CD4-positive, alpha-beta memory T cell (primary cell): ENCODE measurements at regions not wholly inside any gene's neighbourhood (a gene's known extent, or its start where the extent isn't known, plus 50 kb on each side); places are given as distances from the start of the nearest gene placed in this dataset.

Experiments used
- CTCF ChIA-PET: fragments of 350-600 bp; sonication (Branson Sonifier 250); formaldehyde crosslinking; loops from one replicate; lab custom pipeline; 2021; ENCODE audit warnings: inconsistent platforms; ENCODE audit not compliant: partially characterized antibody; lab: Charles Lee
- POLR2A ChIA-PET: fragments of 350-600 bp; sonication (Branson Sonifier 250); formaldehyde crosslinking; loops from one replicate; lab custom pipeline; 2021; ENCODE audit not compliant: partially characterized antibody; lab: Charles Lee
- DNase-seq, 5 donors: peaks; one replicate each; pipeline versions ENCODE4 v3.0.0 to v3.0.0-alpha.2; 2020 to 2022; ENCODE audit warnings: mixed read lengths in 1 of 5
- H3K27ac ChIP-seq: one replicate; pipeline ENCODE4 v1.7.0; 2013; ENCODE audit warnings: low read depth, low read length
- H3K27me3 ChIP-seq: 2 replicates; pipeline ENCODE4 v1.7.0; 2013; ENCODE audit warnings: mild to moderate bottlenecking, low read length, moderate library complexity; ENCODE audit not compliant: insufficient read depth
- H3K36me3 ChIP-seq: 2 replicates; pipeline ENCODE4 v1.7.0; 2013; ENCODE audit warnings: mild to moderate bottlenecking, low read length, moderate library complexity; ENCODE audit not compliant: insufficient read depth
- H3K4me1 ChIP-seq: 2 replicates; pipeline ENCODE4 v1.7.0; 2013; ENCODE audit warnings: mild to moderate bottlenecking, low read length, moderate library complexity; ENCODE audit not compliant: insufficient read depth
- H3K4me3 ChIP-seq, 2 donors: one replicate each; pipeline ENCODE4 v1.7.0; 2013; ENCODE audit warnings: low read length in 2 of 2, mild to moderate bottlenecking in 1 of 2
- H3K9me3 ChIP-seq, 2 donors: one replicate each; pipeline ENCODE4 v1.7.0; 2013; ENCODE audit warnings: low read length in 2 of 2, control low read depth in 1 of 2; ENCODE audit not compliant: control insufficient read depth in 1 of 2
- H3K27ac Mint-ChIP-seq, 7 donors: one replicate each; pipeline ENCODE4 v1.8.0; 2020 to 2021; ENCODE audit warnings: mixed read lengths in 7 of 7, mild to moderate bottlenecking in 6 of 7, inconsistent platforms in 3 of 7, moderate library complexity in 3 of 7
- H3K27me3 Mint-ChIP-seq, 2 donors: one replicate each; pipeline ENCODE4 v1.8.0; 2020 to 2021; ENCODE audit warnings: mixed read lengths in 2 of 2
- H3K36me3 Mint-ChIP-seq, 2 donors: one replicate each; pipeline ENCODE4 v1.8.0; 2020 to 2021; ENCODE audit warnings: mixed read lengths in 2 of 2, inconsistent platforms in 1 of 2, mild to moderate bottlenecking in 1 of 2
- H3K4me1 Mint-ChIP-seq, 4 donors: one replicate each; pipeline ENCODE4 v1.8.0; 2020 to 2021; ENCODE audit warnings: mixed read lengths in 4 of 4, mild to moderate bottlenecking in 1 of 4
- H3K4me3 Mint-ChIP-seq, 8 donors: one replicate each; pipeline ENCODE4 v1.8.0; 2020 to 2021; ENCODE audit warnings: mixed read lengths in 8 of 8, mild to moderate bottlenecking in 7 of 8, moderate library complexity in 6 of 8, inconsistent platforms in 3 of 8
- H3K9me3 Mint-ChIP-seq, 8 donors: one replicate each; pipeline ENCODE4 v1.8.0; 2020 to 2021; ENCODE audit warnings: mixed read lengths in 8 of 8, mild to moderate bottlenecking in 5 of 8, inconsistent platforms in 3 of 8, moderate library complexity in 1 of 8
- intact Hi-C: fragments of 100-400 bp; cut with micrococcal nuclease; formaldehyde crosslinking; loops from one replicate; pipeline ENCODE4 v1.15.1; 2023

DNA sequence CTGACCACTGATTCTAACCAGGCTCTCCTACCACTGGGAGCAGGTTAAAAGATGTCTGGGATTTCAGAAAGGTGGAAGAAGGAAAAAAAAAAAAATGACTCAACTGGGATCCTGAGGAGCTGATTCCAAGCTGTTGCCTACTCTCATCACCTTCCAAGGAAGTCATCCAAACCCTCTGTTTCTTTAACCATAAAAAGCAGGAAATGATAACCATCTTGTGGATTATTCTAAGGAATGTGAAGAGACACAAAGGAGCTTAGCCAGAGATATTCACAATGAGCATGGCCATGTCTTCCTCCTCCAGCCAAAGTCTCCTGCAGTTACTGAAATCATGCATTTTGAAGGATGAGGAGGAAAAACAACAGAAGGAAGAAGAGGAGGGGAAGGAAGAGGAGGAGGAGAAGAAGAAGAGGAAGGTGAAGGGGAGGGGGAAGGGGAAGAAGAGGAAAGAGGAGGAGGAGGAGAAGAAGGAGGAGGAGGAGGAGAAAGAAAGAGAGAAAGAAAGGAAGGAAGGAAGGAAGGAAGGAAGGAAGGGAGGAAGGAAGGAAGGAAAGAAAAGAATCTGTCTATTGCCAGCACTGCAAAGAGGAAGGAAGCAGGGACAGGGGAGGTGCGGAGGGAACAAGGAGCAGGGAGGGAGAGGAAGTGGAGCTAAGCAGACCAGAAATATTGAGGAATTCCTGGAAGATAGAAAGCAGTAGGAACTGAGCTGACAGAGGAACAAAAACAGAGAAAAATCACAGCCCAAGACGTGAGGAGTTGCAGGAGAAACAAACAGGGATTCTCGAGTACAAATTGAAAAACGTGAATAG is 229.2 kb downstream of the UACA start:
- H3K9me3 ChIP-seq = no peaks in the 10 kb centered on the region
- Mint-ChIP-seq H3K4me1 (peaks cover 53 to 89% (median 72%) of the 10 kb centered on the region in 4 donors), H3K9me3 (no peaks in the 10 kb centered on the region), H3K36me3 (no peaks in the 10 kb centered on the region), H3K27ac (peak overlapping the region; percentile 82 to 95 (median 89)), H3K4me3 (peak overlapping the region; percentile 84 to 95 (median 90)), H3K27me3 (no peaks in the 10 kb centered on the region)
- CTCF ChIA-PET = interaction anchor here (0.7 to 3.1 kb wide), 12 partner anchors 11 to 1072 kb away, joined by 3 to 22 read pairs (median 6); partner anchors contain the start of gene TLE3
- H3K4me1 ChIP-seq = peaks cover 77% of the 10 kb centered on the region
- no peaks in the 10 kb centered on the region for H3K36me3 ChIP-seq
- intact Hi-C loops = no loop called here
- POLR2A ChIA-PET = interaction anchor here (0.6 to 3.1 kb wide), 14 partner anchors 8 to 1082 kb away, joined by 3 to 20 read pairs (median 7); partner anchors contain the start of gene RPLP1
- no peak for DNase-seq
- no peaks in the 10 kb centered on the region for H3K27me3 ChIP-seq
- peak overlapping the region; percentile 19 to 53 for H3K4me3 ChIP-seq
- H3K27ac ChIP-seq = no peak overlapping the region

- Mint-ChIP-seq H3K4me3 (peak overlapping the region in 2 of 8 donors; percentile 10 to 40), H3K4me1 (peaks cover 62 to 95% (median 80%) of the 10 kb centered on the region in 4 donors), H3K27me3 (no peaks in the 10 kb centered on the region), H3K9me3 (peaks cover 0 to 3% (median 0%) of the 10 kb centered on the region in 8 donors), H3K27ac (peak overlapping the region in 1 of 7 donors; percentile 37), H3K36me3 (peaks cover 0 to 4% of the 10 kb centered on the region in 2 donors)
- CTCF ChIA-PET = interaction anchor here (3.1 kb wide), 1 partner anchor 19 kb away, joined by 22 read pairs; no protein-coding TSS in a partner anchor
- Histone ChIP-seq H3K27ac (no peak overlapping the region), H3K36me3 (no peaks in the 10 kb centered on the region), H3K4me1 (peaks cover 84% of the 10 kb centered on the region), H3K9me3 (no peaks in the 10 kb centered on the region), H3K4me3 (no peak overlapping the region), H3K27me3 (no peaks in the 10 kb centered on the region)
- intact Hi-C loops = no loop called here
- POLR2A ChIA-PET = no interaction called here
- DNase-seq = no peak
These were observed 230.7 kb downstream of the UACA start for GRCh38 chr15:70532531-70533186.

DNA sequence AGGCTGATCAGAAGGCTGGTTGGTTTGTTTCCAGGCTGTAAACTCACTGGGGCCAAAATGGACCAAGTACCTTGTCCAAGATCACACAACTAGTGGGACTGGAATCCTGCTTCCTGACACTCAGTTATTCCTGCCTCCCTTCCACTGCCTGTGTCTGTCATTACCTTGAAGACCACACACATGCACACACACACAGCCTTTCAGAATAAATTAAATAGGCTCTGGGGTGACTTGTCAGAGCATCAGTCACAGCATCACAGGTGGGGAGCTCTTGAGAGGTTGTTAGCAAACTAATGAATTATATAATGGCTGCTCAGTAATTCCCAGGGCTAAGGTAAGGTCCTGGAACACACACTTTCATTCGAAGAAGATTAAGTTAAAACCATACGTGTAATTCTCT is 231.8 kb downstream of the UACA start:
- intact Hi-C loops = no loop called here
- ChIA-PET POLR2A (interaction anchor here (0.6 kb wide), 1 partner anchor 33 kb away, joined by 3 read pairs; no protein-coding TSS in a partner anchor), CTCF (no interaction called here)
- Mint-ChIP-seq H3K4me1 (peaks cover 68 to 98% (median 85%) of the 10 kb centered on the region in 4 donors), H3K4me3 (peak overlapping the region in 1 of 8 donors; percentile 32), H3K27me3 (no peaks in the 10 kb centered on the region), H3K9me3 (peaks cover 0 to 3% (median 0%) of the 10 kb centered on the region in 8 donors), H3K27ac (peak overlapping the region in 2 of 7 donors; percentile 10 to 23), H3K36me3 (peaks cover 0 to 4% of the 10 kb centered on the region in 2 donors)
- Histone ChIP-seq H3K27ac (no peak overlapping the region), H3K4me3 (no peak overlapping the region), H3K9me3 (no peaks in the 10 kb centered on the region), H3K4me1 (peaks cover 84% of the 10 kb centered on the region), H3K36me3 (no peaks in the 10 kb centered on the region), H3K27me3 (no peaks in the 10 kb centered on the region)
- DNase-seq = no peak

DNA sequence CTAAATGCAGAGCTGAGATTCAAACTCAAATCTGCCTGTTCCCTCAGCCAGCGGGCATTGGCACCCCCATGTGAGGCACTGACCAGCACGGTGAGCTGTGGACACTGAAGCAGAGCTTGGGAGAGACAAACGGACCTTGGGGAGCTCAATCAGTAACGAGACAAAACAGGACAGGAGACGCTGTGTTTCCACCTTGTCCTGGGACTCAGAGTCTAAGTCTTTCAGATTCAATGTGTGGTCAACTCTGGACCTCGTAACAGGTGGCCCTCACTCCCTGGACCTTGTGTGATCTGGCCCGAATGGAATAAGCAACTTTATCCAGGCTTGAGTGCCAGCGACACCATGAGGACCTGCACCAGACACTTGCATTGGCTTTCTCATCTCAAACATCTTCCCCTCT is 232.5 kb downstream of the UACA start:
- CTCF ChIA-PET = interaction anchor here (0.7 kb wide), 1 partner anchor 74 kb away, joined by 3 read pairs; no protein-coding TSS in a partner anchor
- peaks cover 64 to 98% (median 83%) of the 10 kb centered on the region in 4 donors for H3K4me1 Mint-ChIP-seq
- no peak for DNase-seq
- H3K36me3 ChIP-seq = no peaks in the 10 kb centered on the region
- POLR2A ChIA-PET = interaction anchor here (1.0 to 4.8 kb wide), 2 partner anchors 27 to 39 kb away, joined by 4 to 24 read pairs; no protein-coding TSS in a partner anchor
- no peak overlapping the region for H3K4me3 ChIP-seq
- H3K9me3 ChIP-seq = no peaks in the 10 kb centered on the region
- peak overlapping the region in 1 of 8 donors; percentile 27 for H3K4me3 Mint-ChIP-seq
- H3K36me3 Mint-ChIP-seq = peaks cover 0 to 4% of the 10 kb centered on the region in 2 donors
- no peaks in the 10 kb centered on the region for H3K27me3 ChIP-seq
- H3K27ac Mint-ChIP-seq = peak overlapping the region in 1 of 7 donors; percentile 19
- H3K27me3 Mint-ChIP-seq = no peaks in the 10 kb centered on the region
- peaks cover 0 to 3% (median 0%) of the 10 kb centered on the region in 8 donors for H3K9me3 Mint-ChIP-seq
- intact Hi-C loops = no loop called here
- peaks cover 82% of the 10 kb centered on the region for H3K4me1 ChIP-seq
- H3K27ac ChIP-seq = no peak overlapping the region

DNA sequence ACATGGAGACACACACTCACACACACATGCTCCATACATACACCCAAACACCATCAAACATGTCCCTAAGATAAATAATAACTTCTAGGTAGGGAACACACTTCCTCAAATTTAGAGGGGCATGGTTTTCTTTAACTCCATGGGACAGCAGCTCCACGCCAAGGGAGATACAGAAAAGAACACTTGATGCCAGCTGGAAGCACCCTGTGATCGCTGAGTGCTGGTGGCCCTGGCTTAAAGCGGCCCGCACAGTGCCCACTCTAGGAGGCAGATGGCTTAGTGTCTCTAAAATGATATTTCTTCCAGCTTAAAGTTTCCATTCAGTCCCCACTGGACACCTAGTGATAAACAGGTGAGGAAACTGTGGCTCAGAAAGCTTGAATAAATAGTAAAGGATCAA is 232.9 kb downstream of the UACA start:
- Mint-ChIP-seq H3K9me3 (peaks cover 0 to 3% (median 0%) of the 10 kb centered on the region in 8 donors), H3K27ac (peak overlapping the region in 5 of 7 donors; percentile 3 to 65 (median 32)), H3K4me1 (peaks cover 61 to 98% (median 79%) of the 10 kb centered on the region in 4 donors), H3K36me3 (peaks cover 0 to 4% of the 10 kb centered on the region in 2 donors), H3K27me3 (no peaks in the 10 kb centered on the region), H3K4me3 (peak overlapping the region in 5 of 8 donors; percentile 1 to 61 (median 46))
- Histone ChIP-seq H3K27ac (no peak overlapping the region), H3K4me1 (peaks cover 78% of the 10 kb centered on the region), H3K27me3 (no peaks in the 10 kb centered on the region), H3K4me3 (no peak overlapping the region), H3K36me3 (no peaks in the 10 kb centered on the region), H3K9me3 (no peaks in the 10 kb centered on the region)
- CTCF ChIA-PET = interaction anchor here (0.7 kb wide), 1 partner anchor 74 kb away, joined by 3 read pairs; no protein-coding TSS in a partner anchor
- no peak for DNase-seq
- POLR2A ChIA-PET = interaction anchor here (1.0 to 4.8 kb wide), 2 partner anchors 26 to 39 kb away, joined by 4 to 24 read pairs; no protein-coding TSS in a partner anchor
- intact Hi-C loops = no loop called here

- Mint-ChIP-seq H3K4me3 (peak overlapping the region in 5 of 8 donors; percentile 1 to 61 (median 46)), H3K4me1 (peaks cover 58 to 96% (median 75%) of the 10 kb centered on the region in 4 donors), H3K36me3 (peaks cover 0 to 4% of the 10 kb centered on the region in 2 donors), H3K27me3 (no peaks in the 10 kb centered on the region), H3K27ac (peak overlapping the region in 6 of 7 donors; percentile 3 to 65 (median 26)), H3K9me3 (peaks cover 0 to 3% (median 0%) of the 10 kb centered on the region in 8 donors)
- intact Hi-C loops = no loop called here
- Histone ChIP-seq H3K36me3 (no peaks in the 10 kb centered on the region), H3K9me3 (no peaks in the 10 kb centered on the region), H3K4me3 (no peak overlapping the region), H3K4me1 (peaks cover 74% of the 10 kb centered on the region), H3K27ac (no peak overlapping the region), H3K27me3 (no peaks in the 10 kb centered on the region)
- ChIA-PET POLR2A (interaction anchor here (1.2 to 4.8 kb wide), 2 partner anchors 38 to 809 kb away, joined by 3 to 24 read pairs; no protein-coding TSS in a partner anchor), CTCF (no interaction called here)
- DNase-seq = no peak
These were observed 233.3 kb downstream of the UACA start for GRCh38 chr15:70530017-70530499.
